Spleen (tissue), 7 donors: ENCODE measurements at regions not wholly inside any gene's neighbourhood (a gene's known extent, or its start where the extent isn't known, plus 50 kb on each side); places are given as distances from the start of the nearest gene placed in this dataset.

Source experiments
- POLR2A ChIP-seq, 3 donors: fragments of 450-650 bp; IDR thresholded peaks; one replicate each; pipeline ENCODE4 v1.5.1; 2017; ENCODE audit warnings: antibody characterized with exemption in 3 of 3, mild to moderate bottlenecking in 1 of 3
- TF ChIP-seq, protein P1 (sequence below), 11 experiments: fragments of 200-600 bp in 7 of 11; fragments of 450-650 bp in 4 of 11; sonication (generic) in 4 of 11; IDR thresholded peaks in 8 of 11; conservative IDR thresholded peaks in 3 of 11; 1 replicate in 7 of 11; 2 replicates in 4 of 11; pipeline versions ENCODE4 v1.4.0 to v1.8.0; 2016 to 2021; ENCODE audit warnings: antibody characterized with exemption in 11 of 11, inconsistent platforms in 4 of 11, mild to moderate bottlenecking in 1 of 11
- donor health status: DM: no; HTN: no; CAD: no; lungs with moderate emphysema.
- donor health status: DM: no; HTN: no; CAD: no.
- donor health status: DM: no; HTN: no; CAD: no.

DNA sequence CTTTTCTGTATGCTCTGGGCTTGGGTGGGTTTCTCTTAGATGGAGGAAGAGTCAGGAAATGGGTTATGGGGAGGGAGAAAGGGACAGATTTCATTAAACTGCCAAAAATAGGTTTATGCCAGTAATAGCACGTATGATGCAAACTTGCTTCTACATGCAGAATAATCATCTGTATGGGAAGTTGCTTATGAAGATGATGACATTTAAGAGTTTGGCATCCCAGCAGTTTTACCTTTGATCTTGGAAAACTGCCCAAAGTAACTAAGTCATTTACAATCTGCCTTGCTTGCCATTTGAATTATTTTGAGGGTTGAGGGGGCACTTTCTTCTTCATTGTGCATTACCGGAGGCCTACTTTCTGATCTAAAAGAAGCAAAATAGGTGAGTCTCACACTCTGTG, 282.9 kb upstream of the ANKRD55 start:
- TF ChIP-seq, protein P1, sequence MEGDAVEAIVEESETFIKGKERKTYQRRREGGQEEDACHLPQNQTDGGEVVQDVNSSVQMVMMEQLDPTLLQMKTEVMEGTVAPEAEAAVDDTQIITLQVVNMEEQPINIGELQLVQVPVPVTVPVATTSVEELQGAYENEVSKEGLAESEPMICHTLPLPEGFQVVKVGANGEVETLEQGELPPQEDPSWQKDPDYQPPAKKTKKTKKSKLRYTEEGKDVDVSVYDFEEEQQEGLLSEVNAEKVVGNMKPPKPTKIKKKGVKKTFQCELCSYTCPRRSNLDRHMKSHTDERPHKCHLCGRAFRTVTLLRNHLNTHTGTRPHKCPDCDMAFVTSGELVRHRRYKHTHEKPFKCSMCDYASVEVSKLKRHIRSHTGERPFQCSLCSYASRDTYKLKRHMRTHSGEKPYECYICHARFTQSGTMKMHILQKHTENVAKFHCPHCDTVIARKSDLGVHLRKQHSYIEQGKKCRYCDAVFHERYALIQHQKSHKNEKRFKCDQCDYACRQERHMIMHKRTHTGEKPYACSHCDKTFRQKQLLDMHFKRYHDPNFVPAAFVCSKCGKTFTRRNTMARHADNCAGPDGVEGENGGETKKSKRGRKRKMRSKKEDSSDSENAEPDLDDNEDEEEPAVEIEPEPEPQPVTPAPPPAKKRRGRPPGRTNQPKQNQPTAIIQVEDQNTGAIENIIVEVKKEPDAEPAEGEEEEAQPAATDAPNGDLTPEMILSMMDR (IDR thresholded peaks at IDR 0.05 in 8 of 11, conservative IDR thresholded peaks at IDR 0.05 in 3 of 11), result no peak
- TF ChIP-seq POLR2A (IDR thresholded peaks at IDR 0.05), result no peak
